ENCODE measurements at regions not wholly inside any gene's neighbourhood (a gene's known extent, or its start where the extent isn't known, plus 50 kb on each side); places are given as distances from the start of the nearest gene placed in this dataset.

- TF ChIP-seq RNF219 (CRISPR knock-in tag; IDR thresholded peaks at IDR 0.05) (no peak), TAF7 (tag; IDR thresholded peaks at IDR 0.05) (no peak), CHD1 (IDR thresholded peaks at IDR 0.05; ENCODE audit: low read length) (no peak), NELFE (IDR thresholded peaks at IDR 0.05; ENCODE audit: insufficient read depth, insufficient read length) (no peak), ZBTB17 (CRISPR knock-in tag; IDR thresholded peaks at IDR 0.05) (no peak), FOXK1 (CRISPR knock-in tag; IDR thresholded peaks at IDR 0.05; ENCODE audit: borderline replicate concordance) (no peak), TRIM28 (IDR thresholded peaks at IDR 0.05) (no peak), ZNF280B (CRISPR knock-in tag; IDR thresholded peaks at IDR 0.05) (no peak), DMBX1 (CRISPR knock-in tag; IDR thresholded peaks at IDR 0.05; ENCODE audit: borderline replicate concordance) (no peak)
- TF ChIP-seq, protein P1, sequence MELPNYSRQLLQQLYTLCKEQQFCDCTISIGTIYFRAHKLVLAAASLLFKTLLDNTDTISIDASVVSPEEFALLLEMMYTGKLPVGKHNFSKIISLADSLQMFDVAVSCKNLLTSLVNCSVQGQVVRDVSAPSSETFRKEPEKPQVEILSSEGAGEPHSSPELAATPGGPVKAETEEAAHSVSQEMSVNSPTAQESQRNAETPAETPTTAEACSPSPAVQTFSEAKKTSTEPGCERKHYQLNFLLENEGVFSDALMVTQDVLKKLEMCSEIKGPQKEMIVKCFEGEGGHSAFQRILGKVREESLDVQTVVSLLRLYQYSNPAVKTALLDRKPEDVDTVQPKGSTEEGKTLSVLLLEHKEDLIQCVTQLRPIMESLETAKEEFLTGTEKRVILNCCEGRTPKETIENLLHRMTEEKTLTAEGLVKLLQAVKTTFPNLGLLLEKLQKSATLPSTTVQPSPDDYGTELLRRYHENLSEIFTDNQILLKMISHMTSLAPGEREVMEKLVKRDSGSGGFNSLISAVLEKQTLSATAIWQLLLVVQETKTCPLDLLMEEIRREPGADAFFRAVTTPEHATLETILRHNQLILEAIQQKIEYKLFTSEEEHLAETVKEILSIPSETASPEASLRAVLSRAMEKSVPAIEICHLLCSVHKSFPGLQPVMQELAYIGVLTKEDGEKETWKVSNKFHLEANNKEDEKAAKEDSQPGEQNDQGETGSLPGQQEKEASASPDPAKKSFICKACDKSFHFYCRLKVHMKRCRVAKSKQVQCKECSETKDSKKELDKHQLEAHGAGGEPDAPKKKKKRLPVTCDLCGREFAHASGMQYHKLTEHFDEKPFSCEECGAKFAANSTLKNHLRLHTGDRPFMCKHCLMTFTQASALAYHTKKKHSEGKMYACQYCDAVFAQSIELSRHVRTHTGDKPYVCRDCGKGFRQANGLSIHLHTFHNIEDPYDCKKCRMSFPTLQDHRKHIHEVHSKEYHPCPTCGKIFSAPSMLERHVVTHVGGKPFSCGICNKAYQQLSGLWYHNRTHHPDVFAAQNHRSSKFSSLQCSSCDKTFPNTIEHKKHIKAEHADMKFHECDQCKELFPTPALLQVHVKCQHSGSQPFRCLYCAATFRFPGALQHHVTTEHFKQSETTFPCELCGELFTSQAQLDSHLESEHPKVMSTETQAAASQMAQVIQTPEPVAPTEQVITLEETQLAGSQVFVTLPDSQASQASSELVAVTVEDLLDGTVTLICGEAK (IDR thresholded peaks at IDR 0.05), result no peak
- TF ChIP-seq, protein P1 (CRISPR knock-in tag; IDR thresholded peaks at IDR 0.05), result no peak
- TF ChIP-seq, protein P2, sequence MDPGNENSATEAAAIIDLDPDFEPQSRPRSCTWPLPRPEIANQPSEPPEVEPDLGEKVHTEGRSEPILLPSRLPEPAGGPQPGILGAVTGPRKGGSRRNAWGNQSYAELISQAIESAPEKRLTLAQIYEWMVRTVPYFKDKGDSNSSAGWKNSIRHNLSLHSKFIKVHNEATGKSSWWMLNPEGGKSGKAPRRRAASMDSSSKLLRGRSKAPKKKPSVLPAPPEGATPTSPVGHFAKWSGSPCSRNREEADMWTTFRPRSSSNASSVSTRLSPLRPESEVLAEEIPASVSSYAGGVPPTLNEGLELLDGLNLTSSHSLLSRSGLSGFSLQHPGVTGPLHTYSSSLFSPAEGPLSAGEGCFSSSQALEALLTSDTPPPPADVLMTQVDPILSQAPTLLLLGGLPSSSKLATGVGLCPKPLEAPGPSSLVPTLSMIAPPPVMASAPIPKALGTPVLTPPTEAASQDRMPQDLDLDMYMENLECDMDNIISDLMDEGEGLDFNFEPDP (CRISPR knock-in tag; IDR thresholded peaks at IDR 0.05), result no peak
Measured at GRCh38 chrX:3815896-3816664, 102.6 kb upstream of the PRKX start (continued).
